HG02763 (cell line): ENCODE measurements at regions not wholly inside any gene's neighbourhood (a gene's known extent, or its start where the extent isn't known, plus 50 kb on each side); places are given as distances from the start of the nearest gene placed in this dataset.

Source experiments
- ATAC-seq: cut with Tn5 transposase; IDR thresholded peaks from one replicate; pipeline ENCODE4 v1.9.1; 2021; ENCODE audit warnings: mild to moderate bottlenecking, moderate library complexity; ENCODE audit not compliant: unreplicated experiment

GRCh38 chr11:115848080-115848479 lies 343.9 kb upstream of the CADM1 start:
- no peak for ATAC-seq

GRCh38 chr11:115845872-115846271 lies 341.7 kb upstream of the CADM1 start:
- ATAC-seq: no peak

GRCh38 chr11:115843685-115844084 lies 339.5 kb upstream of the CADM1 start:
- ATAC-seq: no peak

- ATAC-seq: no peak
Observed at GRCh38 chr11:115843111-115843510, 338.9 kb upstream of the CADM1 start.

- no peak for ATAC-seq
Observed at GRCh38 chr11:115820026-115820425, 315.8 kb upstream of the CADM1 start.

GRCh38 chr11:115819014-115819413 lies 314.8 kb upstream of the CADM1 start:
- no peak for ATAC-seq

- no peak for ATAC-seq
Observed at GRCh38 chr11:115817844-115818468, 313.7 kb upstream of the CADM1 start.

- no peak for ATAC-seq
Observed at GRCh38 chr11:115808351-115808940, 304.2 kb upstream of the CADM1 start.

GRCh38 chr11:115806056-115806455 lies 301.8 kb upstream of the CADM1 start:
- no peak for ATAC-seq

GRCh38 chr11:115803073-115803740 lies 299.0 kb upstream of the CADM1 start:
- ATAC-seq: no peak

- no peak for ATAC-seq
Observed at GRCh38 chr11:115802641-115803040, 298.4 kb upstream of the CADM1 start.

- no peak for ATAC-seq
Observed at GRCh38 chr11:115792903-115793302, 288.7 kb upstream of the CADM1 start.

GRCh38 chr11:115787302-115787701 lies 283.1 kb upstream of the CADM1 start:
- ATAC-seq: no peak

GRCh38 chr11:115784796-115785521 lies 280.7 kb upstream of the CADM1 start:
- ATAC-seq: no peak

GRCh38 chr11:115780646-115781362 lies 276.6 kb upstream of the CADM1 start:
- no peak for ATAC-seq

- ATAC-seq: no peak
Observed at GRCh38 chr11:115778928-115779650, 274.9 kb upstream of the CADM1 start.

- ATAC-seq: no peak
Observed at GRCh38 chr11:115776916-115777315, 272.7 kb upstream of the CADM1 start.

GRCh38 chr11:115775846-115776245 lies 271.6 kb upstream of the CADM1 start:
- no peak for ATAC-seq

GRCh38 chr11:115774756-115775155 lies 270.5 kb upstream of the CADM1 start:
- no peak for ATAC-seq

- no peak for ATAC-seq
Observed at GRCh38 chr11:115769891-115770290, 265.7 kb upstream of the CADM1 start.
